ENCODE measurements at regions not wholly inside any gene's neighbourhood (a gene's known extent, or its start where the extent isn't known, plus 50 kb on each side); places are given as distances from the start of the nearest gene placed in this dataset.

- no peak for TF ChIP-seq CTCF (IDR thresholded peaks at IDR 0.05; ENCODE audit: low read depth, low read length)
Observed at GRCh38 chr19:27752530-27753184, 1460.3 kb downstream of the UQCRFS1 start.

GRCh38 chr19:27751044-27751391, 1461.9 kb downstream of the UQCRFS1 start:
- no peak for TF ChIP-seq CTCF (IDR thresholded peaks at IDR 0.05; ENCODE audit: low read depth, low read length)
- H3K4me3 ChIP-seq (replicated peaks in 1 of 2; ENCODE audit: low read depth in 2 of 2, low read length in 2 of 2), result no peak overlapping the region
- DNase-seq (ENCODE audit: low read depth in 2 of 2), result no peak

More at GRCh38 chr19:27752530-27753184, 1460.3 kb downstream of the UQCRFS1 start:
- DNase-seq (ENCODE audit: low read depth in 2 of 2), result no peak
- H3K4me3 ChIP-seq (replicated peaks in 1 of 2; ENCODE audit: low read depth in 2 of 2, low read length in 2 of 2), result no peak overlapping the region

- DNase-seq (ENCODE audit: low read depth in 2 of 2), result no peak
- no peak overlapping the region for H3K4me3 ChIP-seq (replicated peaks in 1 of 2; ENCODE audit: low read depth in 2 of 2, low read length in 2 of 2)
- TF ChIP-seq CTCF (IDR thresholded peaks at IDR 0.05; ENCODE audit: low read depth, low read length), result no peak
Observed at GRCh38 chr19:27750391-27751043, 1462.4 kb downstream of the UQCRFS1 start.

GRCh38 chr19:27748551-27749152, 1464.3 kb downstream of the UQCRFS1 start:
- H3K4me3 ChIP-seq (replicated peaks in 1 of 2; ENCODE audit: low read depth in 2 of 2, low read length in 2 of 2), result no peak overlapping the region
- peak in 1 of 2 donors; percentile 6 for DNase-seq (ENCODE audit: low read depth in 2 of 2)
- TF ChIP-seq CTCF (IDR thresholded peaks at IDR 0.05; ENCODE audit: low read depth, low read length), result no peak

- TF ChIP-seq CTCF (IDR thresholded peaks at IDR 0.05; ENCODE audit: low read depth, low read length), result peak; percentile 18
- H3K4me3 ChIP-seq (replicated peaks in 1 of 2; ENCODE audit: low read depth in 2 of 2, low read length in 2 of 2), result no peak overlapping the region
- DNase-seq (ENCODE audit: low read depth in 2 of 2), result peak; percentile 5 to 25
Observed at GRCh38 chr19:27746691-27747380, 1466.1 kb downstream of the UQCRFS1 start.

- no peak for TF ChIP-seq CTCF (IDR thresholded peaks at IDR 0.05; ENCODE audit: low read depth, low read length)
- no peak overlapping the region for H3K4me3 ChIP-seq (replicated peaks in 1 of 2; ENCODE audit: low read depth in 2 of 2, low read length in 2 of 2)
- no peak for DNase-seq (ENCODE audit: low read depth in 2 of 2)
Observed at GRCh38 chr19:27745978-27746542, 1466.9 kb downstream of the UQCRFS1 start.

Data from cardiac fibroblast (primary cell).